Nephron progenitor cell (in vitro differentiated cells): ENCODE measurements at regions not wholly inside any gene's neighbourhood (a gene's known extent, or its start where the extent isn't known, plus 50 kb on each side); places are given as distances from the start of the nearest gene placed in this dataset.

Source experiments
- DNase-seq: peaks from one replicate; pipeline ENCODE4 v3.0.0; 2021
- H3K27ac Mint-ChIP-seq: 2 replicates; pipeline ENCODE4 v1.8.0; 2021; ENCODE audit warnings: mild to moderate bottlenecking, moderate library complexity, mixed read lengths
- H3K27me3 Mint-ChIP-seq: 2 replicates; pipeline ENCODE4 v1.8.0; 2021; ENCODE audit warnings: mild to moderate bottlenecking, low read depth, mixed read lengths; ENCODE audit not compliant: poor library complexity
- H3K36me3 Mint-ChIP-seq: 2 replicates; pipeline ENCODE4 v1.8.0; 2021; ENCODE audit warnings: low read depth, mixed read lengths
- H3K4me1 Mint-ChIP-seq: 2 replicates; pipeline ENCODE4 v1.8.0; 2021; ENCODE audit warnings: mixed read lengths
- H3K4me3 Mint-ChIP-seq: 2 replicates; pipeline ENCODE4 v1.8.0; 2021; ENCODE audit warnings: mild to moderate bottlenecking, moderate library complexity, mixed read lengths
- H3K9me3 Mint-ChIP-seq: 2 replicates; pipeline ENCODE4 v1.8.0; 2021; ENCODE audit warnings: mild to moderate bottlenecking, moderate library complexity, mixed read lengths
- CTCF ChIP-seq: fragments of 200-600 bp; sonication (generic); IDR thresholded peaks from 2 replicates; pipeline ENCODE4 v1.5.0; 2021; ENCODE audit warnings: antibody characterized with exemption

GRCh38 chr1:29546496-29546895, 310.2 kb downstream of the PTPRU start:
- TF ChIP-seq CTCF: no peak
- Mint-ChIP-seq H3K27ac (no peak overlapping the region), H3K4me3 (no peak overlapping the region), H3K4me1 (peaks cover 38% of the 10 kb centered on the region), H3K36me3 (no peaks in the 10 kb centered on the region), H3K27me3 (peaks cover 9% of the 10 kb centered on the region), H3K9me3 (no peaks in the 10 kb centered on the region)
- no peak for DNase-seq

- no peak for DNase-seq
- H3K36me3 Mint-ChIP-seq: no peaks in the 10 kb centered on the region
- no peak for TF ChIP-seq CTCF
Measured at GRCh38 chr1:29544406-29544805, 308.1 kb downstream of the PTPRU start.

GRCh38 chr1:29543586-29543985, 307.3 kb downstream of the PTPRU start:
- H3K27ac Mint-ChIP-seq: no peak overlapping the region
- no peaks in the 10 kb centered on the region for H3K9me3 Mint-ChIP-seq
- peaks cover 41% of the 10 kb centered on the region for H3K4me1 Mint-ChIP-seq
- DNase-seq: no peak
- H3K4me3 Mint-ChIP-seq: no peak overlapping the region
- H3K27me3 Mint-ChIP-seq: peaks cover 6% of the 10 kb centered on the region
- no peak for TF ChIP-seq CTCF
- no peaks in the 10 kb centered on the region for H3K36me3 Mint-ChIP-seq

More at GRCh38 chr1:29544406-29544805, 308.1 kb downstream of the PTPRU start:
- Mint-ChIP-seq H3K4me1 (peaks cover 46% of the 10 kb centered on the region), H3K4me3 (no peak overlapping the region), H3K9me3 (no peaks in the 10 kb centered on the region), H3K27me3 (peaks cover 9% of the 10 kb centered on the region), H3K27ac (no peak overlapping the region)

- H3K27ac Mint-ChIP-seq: peak overlapping the region; percentile 87
- H3K36me3 Mint-ChIP-seq: no peaks in the 10 kb centered on the region
- no peaks in the 10 kb centered on the region for H3K9me3 Mint-ChIP-seq
- no peak overlapping the region for H3K4me3 Mint-ChIP-seq
- TF ChIP-seq CTCF: no peak
- H3K27me3 Mint-ChIP-seq: peaks cover 6% of the 10 kb centered on the region
- DNase-seq: no peak
- peaks cover 43% of the 10 kb centered on the region for H3K4me1 Mint-ChIP-seq
Measured at GRCh38 chr1:29542548-29542947, 306.2 kb downstream of the PTPRU start.

GRCh38 chr1:29541631-29542030, 305.3 kb downstream of the PTPRU start:
- DNase-seq: no peak
- no peak for TF ChIP-seq CTCF
- Mint-ChIP-seq H3K27ac (peak overlapping the region; percentile 82), H3K9me3 (no peaks in the 10 kb centered on the region), H3K4me1 (peaks cover 43% of the 10 kb centered on the region), H3K27me3 (peaks cover 10% of the 10 kb centered on the region), H3K36me3 (no peaks in the 10 kb centered on the region), H3K4me3 (no peak overlapping the region)

- peaks cover 37% of the 10 kb centered on the region for H3K4me1 Mint-ChIP-seq
- no peak for DNase-seq
- no peak for TF ChIP-seq CTCF
- H3K27me3 Mint-ChIP-seq: peaks cover 10% of the 10 kb centered on the region
- H3K27ac Mint-ChIP-seq: no peak overlapping the region
- H3K9me3 Mint-ChIP-seq: no peaks in the 10 kb centered on the region
- no peak overlapping the region for H3K4me3 Mint-ChIP-seq
- H3K36me3 Mint-ChIP-seq: no peaks in the 10 kb centered on the region
Measured at GRCh38 chr1:29540801-29541357, 304.6 kb downstream of the PTPRU start.
